Mucosa of descending colon (tissue), 3 donors: ENCODE measurements at regions not wholly inside any gene's neighbourhood (a gene's known extent, or its start where the extent isn't known, plus 50 kb on each side); places are given as distances from the start of the nearest gene placed in this dataset.

Source experiments
- ATAC-seq: fragments of 200-7000 bp; cut with Tn5 transposase; one replicate; pipeline ENCODE4 v1.9.1; 2020; ENCODE audit warnings: mild to moderate bottlenecking, moderate library complexity
- DNase-seq, 3 donors: peaks; one replicate each; pipeline ENCODE4 v3.0.0-alpha.2; 2020
- H3K36me3 ChIP-seq: fragments of 200-600 bp; one replicate; pipeline ENCODE4 v1.8.0; 2021; ENCODE audit warnings: low read depth, mild to moderate bottlenecking
- H3K4me1 ChIP-seq: fragments of 200-600 bp; one replicate; pipeline ENCODE4 v1.8.0; 2021; ENCODE audit warnings: low read depth, mild to moderate bottlenecking
- H3K4me3 ChIP-seq: fragments of 200-600 bp; one replicate; pipeline ENCODE4 v1.8.0; 2021; ENCODE audit warnings: mild to moderate bottlenecking
- H3K9me3 ChIP-seq: fragments of 200-600 bp; one replicate; pipeline ENCODE4 v1.8.0; 2021; ENCODE audit warnings: mild to moderate bottlenecking
- intact Hi-C, 2 donors: fragments of 100-400 bp; cut with DNase I in 1 of 2; cut with micrococcal nuclease in 1 of 2; formaldehyde crosslinking; loops; one replicate each; pipeline versions ENCODE4 v1.11.0 to v1.11.1; 2022; cut with DNase I, micrococcal nuclease
- TF ChIP-seq, protein P1 (sequence below): fragments of 200-600 bp; IDR thresholded peaks from one replicate; pipeline ENCODE4 v1.8.0; 2022; ENCODE audit warnings: antibody characterized with exemption, mild to moderate bottlenecking
- donor health status: DM: no; HTN: no; CAD: no; lungs with moderate emphysema.
- donor health status: DM: no; HTN: no; CAD: no.
- donor health status: DM: no; HTN: yes; CAD: no.

DNA sequence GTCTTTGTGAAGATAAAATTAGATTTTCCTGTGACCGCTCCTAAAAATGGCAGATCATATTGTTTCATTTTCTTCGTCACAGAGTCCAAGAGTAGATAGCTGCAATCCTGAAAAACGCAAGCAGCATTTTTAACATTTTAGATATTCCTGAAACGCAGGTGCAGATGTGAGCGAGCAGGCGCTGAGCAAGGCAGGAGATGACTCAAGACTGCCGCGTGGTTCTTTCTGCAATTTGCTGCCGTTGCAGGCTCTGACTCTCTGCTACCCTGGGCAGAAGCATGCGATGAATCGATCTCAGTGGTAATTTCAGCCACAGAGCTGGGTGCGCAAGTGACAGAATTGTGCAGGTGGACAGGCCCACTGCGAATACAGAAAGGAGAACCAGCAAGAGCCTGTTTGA, 331.9 kb downstream of the ACTR3B start:
- Histone ChIP-seq H3K4me1 (no peaks in the 10 kb centered on the region), H3K9me3 (no peaks in the 10 kb centered on the region), H3K4me3 (no peak overlapping the region), H3K36me3 (no peaks in the 10 kb centered on the region)
- TF ChIP-seq, protein P1, sequence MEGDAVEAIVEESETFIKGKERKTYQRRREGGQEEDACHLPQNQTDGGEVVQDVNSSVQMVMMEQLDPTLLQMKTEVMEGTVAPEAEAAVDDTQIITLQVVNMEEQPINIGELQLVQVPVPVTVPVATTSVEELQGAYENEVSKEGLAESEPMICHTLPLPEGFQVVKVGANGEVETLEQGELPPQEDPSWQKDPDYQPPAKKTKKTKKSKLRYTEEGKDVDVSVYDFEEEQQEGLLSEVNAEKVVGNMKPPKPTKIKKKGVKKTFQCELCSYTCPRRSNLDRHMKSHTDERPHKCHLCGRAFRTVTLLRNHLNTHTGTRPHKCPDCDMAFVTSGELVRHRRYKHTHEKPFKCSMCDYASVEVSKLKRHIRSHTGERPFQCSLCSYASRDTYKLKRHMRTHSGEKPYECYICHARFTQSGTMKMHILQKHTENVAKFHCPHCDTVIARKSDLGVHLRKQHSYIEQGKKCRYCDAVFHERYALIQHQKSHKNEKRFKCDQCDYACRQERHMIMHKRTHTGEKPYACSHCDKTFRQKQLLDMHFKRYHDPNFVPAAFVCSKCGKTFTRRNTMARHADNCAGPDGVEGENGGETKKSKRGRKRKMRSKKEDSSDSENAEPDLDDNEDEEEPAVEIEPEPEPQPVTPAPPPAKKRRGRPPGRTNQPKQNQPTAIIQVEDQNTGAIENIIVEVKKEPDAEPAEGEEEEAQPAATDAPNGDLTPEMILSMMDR = no peak
- no peak for ATAC-seq
- intact Hi-C loops = no loop called here
- no peak for DNase-seq

DNA sequence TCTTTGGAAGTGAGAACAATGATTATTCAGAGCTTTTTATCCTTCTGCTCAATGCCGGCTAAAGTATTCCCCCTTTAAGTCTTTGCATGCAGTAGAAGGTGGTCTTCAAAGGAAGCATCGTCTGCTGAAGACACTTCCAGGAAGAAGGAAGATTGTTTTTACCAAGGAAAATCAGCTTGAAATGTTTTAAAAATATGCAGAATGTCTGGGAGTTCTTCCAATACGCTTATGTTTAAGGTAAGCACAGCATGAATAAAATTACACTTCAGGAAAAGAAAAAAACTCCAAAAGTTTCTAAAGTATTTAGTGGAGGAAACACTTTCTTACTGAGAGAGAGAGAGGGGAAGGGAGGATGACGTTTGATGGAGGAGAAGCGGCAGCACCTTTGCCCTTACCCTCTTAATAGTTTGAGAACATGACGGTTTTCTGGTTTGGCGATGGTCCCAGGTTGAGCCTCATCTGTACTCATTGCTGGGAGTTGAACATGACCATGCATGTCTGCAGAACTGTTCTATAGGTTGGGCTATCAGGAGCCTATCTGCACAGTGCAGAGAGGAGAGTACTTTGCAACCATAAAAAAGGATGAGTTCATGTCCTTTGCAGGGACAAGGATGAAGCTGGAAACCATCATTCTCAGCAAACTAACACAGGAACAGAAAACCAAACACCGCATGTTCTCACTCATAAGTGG, 338.1 kb downstream of the ACTR3B start:
- no peak overlapping the region for H3K4me3 ChIP-seq
- no peak for DNase-seq
- intact Hi-C loops = no loop called here
- H3K9me3 ChIP-seq = no peaks in the 10 kb centered on the region
- no peak for ATAC-seq
- TF ChIP-seq, protein P1 = no peak
- no peaks in the 10 kb centered on the region for H3K36me3 ChIP-seq
- H3K4me1 ChIP-seq = no peaks in the 10 kb centered on the region

DNA sequence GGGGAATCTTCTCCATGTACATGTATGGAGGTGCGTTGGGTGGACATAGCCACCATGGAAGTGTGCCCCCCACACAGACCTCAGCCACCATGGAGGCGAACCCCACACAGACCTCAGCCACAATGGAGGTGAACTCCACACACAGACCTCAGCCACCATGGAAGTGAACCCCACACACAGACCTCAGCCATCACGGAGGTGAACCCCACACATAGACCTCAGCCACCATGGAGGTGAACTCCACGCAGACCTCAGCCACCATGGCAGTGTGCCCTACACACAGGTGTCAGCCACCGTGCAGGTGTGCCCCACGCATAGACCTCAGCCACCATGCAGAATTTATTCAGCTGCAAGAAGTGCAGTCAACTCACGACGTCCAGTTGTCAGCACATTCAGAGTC, 339.7 kb downstream of the ACTR3B start:
- H3K9me3 ChIP-seq = no peaks in the 10 kb centered on the region
- TF ChIP-seq, protein P1 = no peak
- H3K4me3 ChIP-seq = no peak overlapping the region
- H3K36me3 ChIP-seq = no peaks in the 10 kb centered on the region
- no peaks in the 10 kb centered on the region for H3K4me1 ChIP-seq
- ATAC-seq (no peak), DNase-seq (no peak)
- intact Hi-C loops = no loop called here

DNA sequence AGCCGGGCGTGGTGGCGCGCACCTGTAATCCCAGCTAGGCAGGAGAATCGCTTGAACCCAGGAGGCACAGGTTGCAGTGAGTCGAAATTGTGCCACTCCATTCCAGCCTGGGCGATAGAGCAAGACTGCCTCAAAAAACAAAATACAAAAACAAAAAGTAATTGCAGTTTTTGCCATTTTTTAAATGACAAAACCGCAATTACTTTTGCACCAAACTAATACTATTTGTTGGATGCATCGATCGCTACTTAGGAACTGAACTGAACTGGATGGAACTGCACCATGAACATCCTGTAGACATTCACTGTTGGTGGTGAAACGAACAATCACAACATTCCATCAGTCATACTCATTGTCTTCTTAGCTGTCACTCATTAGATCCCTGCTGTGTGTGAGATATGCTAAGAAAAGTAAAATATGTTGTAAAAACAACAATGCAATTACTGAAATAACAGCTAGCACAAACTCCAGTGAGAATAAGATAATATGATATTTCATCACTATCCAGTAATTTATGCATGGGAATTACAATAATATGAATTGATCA, 341.2 kb downstream of the ACTR3B start:
- TF ChIP-seq, protein P1 = no peak
- no peaks in the 10 kb centered on the region for H3K36me3 ChIP-seq
- ATAC-seq (no peak), DNase-seq (no peak)
- no peaks in the 10 kb centered on the region for H3K4me1 ChIP-seq
- H3K4me3 ChIP-seq = no peak overlapping the region
- intact Hi-C loops = no loop called here
- H3K9me3 ChIP-seq = no peaks in the 10 kb centered on the region

DNA sequence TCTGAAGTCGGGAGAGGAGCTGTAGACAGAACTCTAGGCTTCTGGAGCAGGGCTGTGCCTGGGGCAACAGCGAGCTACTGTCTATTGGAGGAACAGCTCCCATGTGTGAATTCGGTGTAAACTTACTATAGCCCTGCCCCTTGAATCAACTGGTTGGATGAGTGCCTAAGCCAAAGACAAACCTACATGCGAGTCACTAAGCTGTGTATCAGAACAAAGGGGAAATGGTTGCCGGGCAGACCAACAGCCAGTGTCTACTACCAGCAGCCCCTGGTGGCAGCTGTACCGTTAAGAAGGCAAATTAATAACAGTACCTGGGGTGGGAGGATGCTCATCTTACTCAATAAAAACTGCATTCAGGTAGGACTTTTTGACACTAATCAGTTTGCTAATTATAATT, 343.6 kb downstream of the ACTR3B start:
- intact Hi-C loops = no loop called here
- H3K9me3 ChIP-seq = no peaks in the 10 kb centered on the region
- no peak for DNase-seq
- H3K4me3 ChIP-seq = no peak overlapping the region
- no peaks in the 10 kb centered on the region for H3K4me1 ChIP-seq
- no peak for ATAC-seq
- TF ChIP-seq, protein P1 = no peak
- H3K36me3 ChIP-seq = no peaks in the 10 kb centered on the region

DNA sequence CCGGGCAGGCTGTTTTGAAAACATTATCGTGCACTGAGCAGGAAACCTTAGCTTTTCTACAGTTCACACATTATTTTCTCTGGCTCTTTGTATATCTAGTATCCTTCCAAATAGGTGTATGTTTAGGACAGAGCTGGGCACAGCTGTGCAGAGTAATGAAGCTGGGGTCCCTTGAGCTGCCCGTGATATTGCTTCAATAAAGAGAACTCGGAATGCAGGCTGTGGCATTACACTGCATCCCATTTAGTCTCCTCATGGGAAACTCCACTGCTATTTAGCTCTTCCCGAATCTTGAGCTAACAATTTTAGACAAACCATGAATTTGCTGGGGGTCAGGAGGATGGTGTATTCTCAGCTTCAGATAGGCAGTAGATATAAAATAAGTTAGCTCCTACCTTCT, 348.3 kb downstream of the ACTR3B start:
- TF ChIP-seq, protein P1 = no peak

More for the DNA sequence above, 348.3 kb downstream of the ACTR3B start:
- DNase-seq (no peak), ATAC-seq (no peak)
- H3K36me3 ChIP-seq = no peaks in the 10 kb centered on the region
- H3K4me1 ChIP-seq = no peaks in the 10 kb centered on the region
- intact Hi-C loops = no loop called here
- no peaks in the 10 kb centered on the region for H3K9me3 ChIP-seq
- no peak overlapping the region for H3K4me3 ChIP-seq
